Subcutaneous abdominal adipose tissue (tissue), 5 donors: ENCODE measurements at regions not wholly inside any gene's neighbourhood (a gene's known extent, or its start where the extent isn't known, plus 50 kb on each side); places are given as distances from the start of the nearest gene placed in this dataset.

Source experiments
- H3K27ac ChIP-seq: one replicate; pipeline ENCODE4 v1.7.0; 2013; ENCODE audit warnings: low read depth, mild to moderate bottlenecking, inconsistent platforms, low read length, moderate library complexity
- H3K27me3 ChIP-seq, 5 donors: one replicate each; pipeline ENCODE4 v1.7.0; 2013; ENCODE audit warnings: low read length in 5 of 5, inconsistent platforms in 1 of 5; ENCODE audit not compliant: control insufficient read depth in 5 of 5, insufficient read depth in 4 of 5
- H3K36me3 ChIP-seq, 5 donors: one replicate each; pipeline ENCODE4 v1.7.0; 2013; ENCODE audit warnings: low read length in 5 of 5; ENCODE audit not compliant: control insufficient read depth in 5 of 5, insufficient read depth in 5 of 5
- H3K4me1 ChIP-seq, 5 donors: one replicate each; pipeline ENCODE4 v1.7.0; 2013; ENCODE audit warnings: low read length in 5 of 5, mild to moderate bottlenecking in 3 of 5, moderate library complexity in 1 of 5; ENCODE audit not compliant: control insufficient read depth in 5 of 5, insufficient read depth in 5 of 5
- H3K4me3 ChIP-seq, 5 donors: one replicate each; pipeline ENCODE4 v1.7.0; 2013; ENCODE audit warnings: low read length in 5 of 5, low read depth in 1 of 5
- H3K9ac ChIP-seq, 5 donors: one replicate each; pipeline ENCODE4 v1.7.0; 2013; ENCODE audit warnings: low read length in 5 of 5, mild to moderate bottlenecking in 4 of 5, moderate library complexity in 3 of 5
- H3K9me3 ChIP-seq, 5 donors: one replicate each; pipeline ENCODE4 v1.7.0; 2013; ENCODE audit warnings: low read length in 5 of 5; ENCODE audit not compliant: control insufficient read depth in 5 of 5
- donor health status: healthy.
- donor health status: healthy.
- donor health status: healthy.
- donor health status: healthy.
- donor health status: healthy.

- H3K4me1 ChIP-seq, result peaks cover 0 to 9% (median 0%) of the 10 kb centered on the region in 5 donors
- H3K9me3 ChIP-seq, result no peaks in the 10 kb centered on the region
- no peaks in the 10 kb centered on the region for H3K36me3 ChIP-seq
- no peak overlapping the region for H3K9ac ChIP-seq
- no peaks in the 10 kb centered on the region for H3K27me3 ChIP-seq
- H3K27ac ChIP-seq, result no peak overlapping the region
- H3K4me3 ChIP-seq, result no peak overlapping the region
These were observed 497.5 kb upstream of the IGFBP7 start for GRCh38 chr4:57607566-57608180.

- Histone ChIP-seq H3K4me1 (peaks cover 0 to 4% (median 0%) of the 10 kb centered on the region in 5 donors), H3K36me3 (no peaks in the 10 kb centered on the region), H3K27me3 (no peaks in the 10 kb centered on the region), H3K9ac (no peak overlapping the region), H3K4me3 (no peak overlapping the region), H3K9me3 (no peaks in the 10 kb centered on the region), H3K27ac (no peak overlapping the region)
These were observed 495.2 kb upstream of the IGFBP7 start for GRCh38 chr4:57605376-57605775.

GRCh38 chr4:57602141-57602540, 492.0 kb upstream of the IGFBP7 start:
- peaks cover 0 to 4% (median 0%) of the 10 kb centered on the region in 5 donors for H3K4me1 ChIP-seq
- H3K9me3 ChIP-seq, result no peaks in the 10 kb centered on the region
- no peak overlapping the region for H3K9ac ChIP-seq
- no peak overlapping the region for H3K4me3 ChIP-seq
- H3K27ac ChIP-seq, result no peak overlapping the region
- H3K27me3 ChIP-seq, result no peaks in the 10 kb centered on the region
- no peaks in the 10 kb centered on the region for H3K36me3 ChIP-seq

GRCh38 chr4:57591073-57591472, 480.9 kb upstream of the IGFBP7 start:
- Histone ChIP-seq H3K9ac (no peak overlapping the region), H3K4me3 (no peak overlapping the region), H3K36me3 (no peaks in the 10 kb centered on the region), H3K4me1 (no peaks in the 10 kb centered on the region), H3K27ac (no peak overlapping the region), H3K27me3 (no peaks in the 10 kb centered on the region), H3K9me3 (peaks cover 0 to 3% (median 0%) of the 10 kb centered on the region in 5 donors)

GRCh38 chr4:57588557-57588956, 478.4 kb upstream of the IGFBP7 start:
- H3K9me3 ChIP-seq, result peaks cover 0 to 3% (median 0%) of the 10 kb centered on the region in 5 donors
- H3K4me3 ChIP-seq, result no peak overlapping the region
- H3K27me3 ChIP-seq, result no peaks in the 10 kb centered on the region
- no peak overlapping the region for H3K9ac ChIP-seq
- no peak overlapping the region for H3K27ac ChIP-seq
- H3K4me1 ChIP-seq, result no peaks in the 10 kb centered on the region
- no peaks in the 10 kb centered on the region for H3K36me3 ChIP-seq

GRCh38 chr4:57580710-57581599, 470.8 kb upstream of the IGFBP7 start:
- no peak overlapping the region for H3K27ac ChIP-seq
- H3K27me3 ChIP-seq, result no peaks in the 10 kb centered on the region
- H3K9me3 ChIP-seq, result no peaks in the 10 kb centered on the region
- peaks cover 0 to 4% (median 0%) of the 10 kb centered on the region in 5 donors for H3K4me1 ChIP-seq
- no peak overlapping the region for H3K4me3 ChIP-seq
- no peaks in the 10 kb centered on the region for H3K36me3 ChIP-seq
- no peak overlapping the region for H3K9ac ChIP-seq

- Histone ChIP-seq H3K27ac (no peak overlapping the region), H3K9ac (no peak overlapping the region), H3K27me3 (no peaks in the 10 kb centered on the region), H3K9me3 (no peaks in the 10 kb centered on the region), H3K4me1 (peaks cover 0 to 12% (median 0%) of the 10 kb centered on the region in 5 donors), H3K4me3 (no peak overlapping the region), H3K36me3 (no peaks in the 10 kb centered on the region)
These were observed 465.2 kb upstream of the IGFBP7 start for GRCh38 chr4:57575426-57575825.

- Histone ChIP-seq H3K4me3 (no peak overlapping the region), H3K36me3 (no peaks in the 10 kb centered on the region), H3K9ac (no peak overlapping the region), H3K4me1 (peaks cover 0 to 5% (median 0%) of the 10 kb centered on the region in 5 donors), H3K27me3 (no peaks in the 10 kb centered on the region), H3K27ac (no peak overlapping the region), H3K9me3 (no peaks in the 10 kb centered on the region)
These were observed 444.4 kb upstream of the IGFBP7 start for GRCh38 chr4:57554556-57555092.

GRCh38 chr4:57553728-57554127, 443.5 kb upstream of the IGFBP7 start:
- Histone ChIP-seq H3K27ac (no peak overlapping the region), H3K27me3 (no peaks in the 10 kb centered on the region), H3K4me1 (peaks cover 0 to 5% (median 0%) of the 10 kb centered on the region in 5 donors), H3K9me3 (no peaks in the 10 kb centered on the region), H3K4me3 (no peak overlapping the region), H3K36me3 (no peaks in the 10 kb centered on the region), H3K9ac (no peak overlapping the region)

GRCh38 chr4:57550198-57550597, 440.0 kb upstream of the IGFBP7 start:
- Histone ChIP-seq H3K36me3 (no peaks in the 10 kb centered on the region), H3K27ac (no peak overlapping the region), H3K4me1 (peaks cover 0 to 5% (median 0%) of the 10 kb centered on the region in 5 donors), H3K9me3 (no peaks in the 10 kb centered on the region), H3K9ac (no peak overlapping the region), H3K4me3 (no peak overlapping the region), H3K27me3 (no peaks in the 10 kb centered on the region)
